GM12891 (cell line): ENCODE measurements at regions not wholly inside any gene's neighbourhood (a gene's known extent, or its start where the extent isn't known, plus 50 kb on each side); places are given as distances from the start of the nearest gene placed in this dataset.

ENCODE experiments used
- POLR2A ChIP-seq: IDR thresholded peaks from 2 replicates; pipeline ENCODE4 v1.6.1; 2011; ENCODE audit warnings: low read depth, low read length, control low read depth
- POLR2AphosphoS5 ChIP-seq: IDR thresholded peaks from 2 replicates; pipeline ENCODE4 v1.6.1; 2011; ENCODE audit warnings: low read depth, low read length, control low read depth
- TAF1 ChIP-seq: IDR thresholded peaks from 2 replicates; pipeline ENCODE4 v1.6.1; 2011; ENCODE audit warnings: low read depth, low read length, control low read depth

DNA sequence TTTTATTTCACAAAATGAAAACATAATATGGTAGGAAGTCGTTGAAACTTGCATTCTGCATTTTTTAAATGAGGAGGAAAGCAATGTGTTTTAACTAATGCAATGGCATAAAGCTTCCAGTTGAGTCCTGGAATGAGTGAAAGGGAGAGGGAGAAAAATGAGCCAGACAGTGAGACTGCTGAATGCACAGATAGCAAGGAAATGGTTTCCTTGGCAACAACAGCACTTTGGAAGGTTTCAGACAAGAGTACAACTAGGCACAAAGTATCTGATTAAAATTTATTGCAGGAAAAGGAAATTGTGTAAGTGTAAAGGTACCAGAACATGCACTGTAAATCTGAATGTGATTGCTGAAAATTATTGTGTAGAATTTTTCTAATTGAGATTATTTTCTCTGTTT is 320.1 kb upstream of the KYNU start:
- TF ChIP-seq TAF1 = no peak
- no peak for TF ChIP-seq POLR2A
- TF ChIP-seq POLR2AphosphoS5 = no peak
